ENCODE measurements at regions not wholly inside any gene's neighbourhood (a gene's known extent, or its start where the extent isn't known, plus 50 kb on each side); places are given as distances from the start of the nearest gene placed in this dataset.

- Histone ChIP-seq H3K4ac (replicated peaks; ENCODE audit: insufficient read length, low read depth, low read length) (no peak overlapping the region), H2AK5ac (ENCODE audit: low read depth, low read length) (no peak overlapping the region), H2BK120ac (replicated peaks; ENCODE audit: low read depth, low read length) (no peak overlapping the region), H3K27ac (ENCODE audit: low read depth, low read length) (no peak overlapping the region), H3K27me3 (replicated peaks in 1 of 4; ENCODE audit: control insufficient read depth in 3 of 4, extremely low read depth in 1 of 4, insufficient read depth in 3 of 4, low read length in 3 of 4) (no peaks in the 10 kb centered on the region), H3K23me2 (ENCODE audit: low read depth, low read length) (peaks cover 4% of the 10 kb centered on the region; the same call in 1 of the 2 replicates), H4K20me1 (replicated peaks in 1 of 2; ENCODE audit: control insufficient read depth in 1 of 2, insufficient read depth in 2 of 2, low read length in 2 of 2) (no peaks in the 10 kb centered on the region), H3K9me3 (ENCODE audit: insufficient read depth in 2 of 2, low read depth in 1 of 2, low read length in 1 of 2) (no peaks in the 10 kb centered on the region), H4K5ac (ENCODE audit: insufficient read length, low read depth, low read length) (no peak overlapping the region), H3K14ac (ENCODE audit: insufficient read length) (no peak overlapping the region), H3K36me3 (ENCODE audit: control insufficient read depth in 2 of 4, insufficient read depth in 4 of 4, low read length in 3 of 4) (no peaks in the 10 kb centered on the region), H2BK15ac (ENCODE audit: low read length) (no peak overlapping the region), H2BK12ac (ENCODE audit: low read depth, low read length) (no peak overlapping the region), H4K91ac (replicated peaks; ENCODE audit: insufficient read length, low read length) (no peak overlapping the region), H3K4me3 (ENCODE audit: extremely low read depth in 1 of 4, insufficient read depth in 2 of 4, low read depth in 3 of 4, low read length in 4 of 4) (no peak overlapping the region), H3K9ac (replicated peaks in 1 of 4; ENCODE audit: extremely low read depth in 1 of 4, low read depth in 3 of 4, low read length in 3 of 4) (no peak overlapping the region), H3K56ac (replicated peaks; ENCODE audit: insufficient read length, low read depth, low read length) (no peak overlapping the region), H3K79me2 (ENCODE audit: control insufficient read depth in 1 of 2, insufficient read depth in 2 of 2, low read length in 2 of 2) (no peaks in the 10 kb centered on the region), H2BK5ac (ENCODE audit: low read depth, low read length) (no peak overlapping the region), H4K8ac (ENCODE audit: extremely low read depth, insufficient read depth, low read length) (no peak overlapping the region), H3K4me1 (replicated peaks in 1 of 4; ENCODE audit: control insufficient read depth in 3 of 4, insufficient read depth in 4 of 4, low read length in 3 of 4) (peaks cover 3 to 13% (median 10%) of the 10 kb centered on the region in 4 experiments), H2AFZ (ENCODE audit: low read length) (no peak overlapping the region), H3K79me1 (ENCODE audit: low read depth, low read length) (no peaks in the 10 kb centered on the region), H3K18ac (ENCODE audit: extremely low read depth, low read length) (no peak overlapping the region), H3K4me2 (ENCODE audit: insufficient read depth in 1 of 2, low read depth in 2 of 2, low read length in 2 of 2) (no peak overlapping the region), H3K23ac (ENCODE audit: insufficient read length) (no peak overlapping the region), H2BK20ac (ENCODE audit: low read length) (no peak overlapping the region)
- 93% methylated on average over 5 of the region's 5 CpGs; no CpG with 5 or more reads in 1 of the 2 experiments for WGBS, 2 experiments (ENCODE audit: extremely low coverage in 1 of 2, insufficient coverage in 1 of 2, insufficient read length in 1 of 2, insufficient replicate concordance in 2 of 2, low coverage in 1 of 2, low lambda C conversion rate in 2 of 2, missing lambda C conversion rate in 1 of 2)
- no peak for DNase-seq (ENCODE audit: low read depth in 1 of 2, low spot score in 2 of 2)
- POLR2A ChIA-PET (ENCODE audit: partially characterized antibody): interaction anchor here (1.7 kb wide), 1 partner anchor 10 kb away, joined by 3 read pairs; no protein-coding TSS in a partner anchor
- CTCF ChIA-PET (ENCODE audit: partially characterized antibody): interaction anchor here (0.5 to 4.9 kb wide), 3 partner anchors 10 to 70 kb away, joined by 3 to 38 read pairs (median 10); no protein-coding TSS in a partner anchor
- FAIRE-seq: no peak
- TF ChIP-seq RFX5 (IDR thresholded peaks at IDR 0.05; ENCODE audit: borderline replicate concordance, low read depth, low read length) (no peak), SIRT6 (IDR thresholded peaks at IDR 0.05; ENCODE audit: low read length) (no peak), CEBPB (IDR thresholded peaks at IDR 0.05; ENCODE audit: low read depth, low read length) (no peak), ZNF274 (IDR thresholded peaks at IDR 0.05; ENCODE audit: borderline replicate concordance, extremely low read depth, low read length) (no peak), CHD2 (IDR thresholded peaks at IDR 0.05; ENCODE audit: low read length) (no peak), POLR2AphosphoS5 (IDR thresholded peaks at IDR 0.05; ENCODE audit: low read depth, low read length) (no peak), BCL11A (IDR thresholded peaks at IDR 0.05; ENCODE audit: low read depth in 2 of 2, low read length in 2 of 2) (no peak), HDAC6 (IDR thresholded peaks at IDR 0.05; ENCODE audit: low read depth, low read length) (no peak)
These were observed 408.9 kb downstream of the LRATD1 start for GRCh38 chr2:15041429-15041837.
